ENCODE measurements at regions not wholly inside any gene's neighbourhood (a gene's known extent, or its start where the extent isn't known, plus 50 kb on each side); places are given as distances from the start of the nearest gene placed in this dataset.

DNA sequence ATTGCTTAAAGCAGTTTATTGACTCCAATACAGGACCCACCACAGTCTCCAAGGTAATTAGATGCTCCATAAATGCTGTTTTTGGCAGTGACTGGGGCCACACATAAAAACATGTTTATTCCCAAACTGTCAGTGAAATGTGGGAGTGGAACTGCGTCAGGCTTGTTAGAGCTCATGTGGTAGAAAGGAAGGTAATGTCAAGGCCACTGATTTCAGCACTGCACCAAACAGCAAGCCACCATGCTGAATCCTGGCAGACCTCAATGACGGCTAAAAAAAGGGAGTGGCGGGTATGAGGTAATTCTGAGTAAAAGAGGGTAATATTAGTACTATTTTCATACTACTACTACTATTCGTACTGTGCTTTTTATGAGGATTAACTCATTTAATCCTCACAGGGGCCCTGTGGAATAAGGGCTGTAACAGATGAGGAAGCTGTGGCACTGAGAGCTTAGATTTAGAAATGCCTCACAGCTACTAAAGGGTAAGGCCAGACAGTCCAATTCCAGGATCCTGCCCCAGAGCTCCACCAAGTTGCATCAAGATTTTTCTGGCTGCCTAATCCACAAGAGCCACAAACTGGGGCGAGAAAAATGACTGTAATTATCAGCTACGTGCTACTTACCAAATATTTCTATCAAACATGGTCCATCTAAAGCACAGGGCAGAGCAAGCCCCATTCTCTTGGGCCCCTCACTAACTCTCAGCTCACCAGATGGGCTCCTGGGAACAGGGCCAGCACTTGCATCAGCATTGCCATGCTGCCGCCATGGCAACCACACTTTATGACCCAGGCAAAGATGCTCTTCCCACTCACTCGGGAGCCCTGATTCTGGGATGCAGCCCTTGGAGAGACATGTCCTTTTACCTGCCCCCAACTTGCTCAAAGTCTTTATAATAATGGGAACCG is 83.6 kb upstream of the SPATA12 start:
- H3K27ac ChIP-seq, result peak overlapping the region; percentile 37
- H3K4me3 ChIP-seq, result no peak overlapping the region
- no peak for DNase-seq (ENCODE audit: extremely low spot score in 2 of 2)
- TF ChIP-seq, protein P1, sequence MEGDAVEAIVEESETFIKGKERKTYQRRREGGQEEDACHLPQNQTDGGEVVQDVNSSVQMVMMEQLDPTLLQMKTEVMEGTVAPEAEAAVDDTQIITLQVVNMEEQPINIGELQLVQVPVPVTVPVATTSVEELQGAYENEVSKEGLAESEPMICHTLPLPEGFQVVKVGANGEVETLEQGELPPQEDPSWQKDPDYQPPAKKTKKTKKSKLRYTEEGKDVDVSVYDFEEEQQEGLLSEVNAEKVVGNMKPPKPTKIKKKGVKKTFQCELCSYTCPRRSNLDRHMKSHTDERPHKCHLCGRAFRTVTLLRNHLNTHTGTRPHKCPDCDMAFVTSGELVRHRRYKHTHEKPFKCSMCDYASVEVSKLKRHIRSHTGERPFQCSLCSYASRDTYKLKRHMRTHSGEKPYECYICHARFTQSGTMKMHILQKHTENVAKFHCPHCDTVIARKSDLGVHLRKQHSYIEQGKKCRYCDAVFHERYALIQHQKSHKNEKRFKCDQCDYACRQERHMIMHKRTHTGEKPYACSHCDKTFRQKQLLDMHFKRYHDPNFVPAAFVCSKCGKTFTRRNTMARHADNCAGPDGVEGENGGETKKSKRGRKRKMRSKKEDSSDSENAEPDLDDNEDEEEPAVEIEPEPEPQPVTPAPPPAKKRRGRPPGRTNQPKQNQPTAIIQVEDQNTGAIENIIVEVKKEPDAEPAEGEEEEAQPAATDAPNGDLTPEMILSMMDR (IDR thresholded peaks at IDR 0.05), result no peak
- TF ChIP-seq POLR2AphosphoS5 (IDR thresholded peaks at IDR 0.05; ENCODE audit: insufficient read depth in 1 of 2, low read depth in 1 of 2), result peak in 1 of 2 donors; percentile 60
- intact Hi-C loops (cut with DNase I), result no loop called here
- no peaks in the 10 kb centered on the region for H3K9me3 ChIP-seq
- no peaks in the 10 kb centered on the region for H3K36me3 ChIP-seq
- no peaks in the 10 kb centered on the region for H3K27me3 ChIP-seq
- peaks cover 28% of the 10 kb centered on the region for H3K4me1 ChIP-seq

- Histone ChIP-seq H3K9me3 (no peaks in the 10 kb centered on the region), H3K27ac (no peak overlapping the region), H3K36me3 (no peaks in the 10 kb centered on the region), H3K4me3 (no peak overlapping the region), H3K4me1 (peaks cover 18% of the 10 kb centered on the region), H3K27me3 (no peaks in the 10 kb centered on the region)
- TF ChIP-seq, protein P1 (IDR thresholded peaks at IDR 0.05), result no peak
- TF ChIP-seq POLR2AphosphoS5 (IDR thresholded peaks at IDR 0.05; ENCODE audit: insufficient read depth in 1 of 2, low read depth in 1 of 2), result no peak
- TF ChIP-seq POLR2A (IDR thresholded peaks at IDR 0.05), result no peak
- DNase-seq (ENCODE audit: extremely low spot score in 2 of 2), result no peak
- intact Hi-C loops (cut with DNase I), result no loop called here
Observed at GRCh38 chr3:56975567-56975966, 84.9 kb upstream of the SPATA12 start.

DNA sequence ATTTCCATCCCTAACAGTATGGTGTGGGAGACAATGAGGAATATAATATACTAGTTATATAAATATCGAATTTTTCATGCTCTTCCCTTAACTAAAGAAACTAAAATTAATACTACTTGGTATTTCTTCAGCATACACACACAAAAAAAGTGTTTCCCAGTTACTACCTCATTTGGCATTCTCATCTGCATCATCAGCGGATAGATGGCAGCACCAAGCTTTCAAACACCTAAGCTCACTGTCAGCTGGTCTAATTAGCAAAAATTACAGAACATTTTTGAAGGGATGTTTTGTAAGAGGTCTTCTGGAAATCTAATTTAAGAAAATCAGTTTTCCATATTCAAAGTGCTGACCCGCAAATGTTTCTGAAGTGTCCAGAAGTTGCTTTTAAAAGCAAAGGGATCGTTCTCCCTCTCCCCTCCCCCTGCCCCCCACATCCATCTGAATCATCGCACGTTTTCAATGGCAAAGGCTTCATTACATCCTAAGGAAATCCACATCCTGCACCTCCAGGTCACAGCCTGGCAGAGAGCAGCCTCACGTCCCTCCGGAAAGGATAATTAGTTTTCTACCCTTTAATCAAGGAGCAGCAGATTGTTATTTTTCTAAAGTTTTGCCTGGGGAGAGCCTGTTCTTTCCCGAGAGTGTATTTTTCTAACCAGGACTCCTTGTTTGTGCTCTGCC is 86.1 kb upstream of the SPATA12 start:
- H3K4me3 ChIP-seq, result no peak overlapping the region
- no peaks in the 10 kb centered on the region for H3K36me3 ChIP-seq
- intact Hi-C loops (cut with DNase I), result no loop called here
- H3K9me3 ChIP-seq, result no peaks in the 10 kb centered on the region
- no peaks in the 10 kb centered on the region for H3K27me3 ChIP-seq
- no peak overlapping the region for H3K27ac ChIP-seq
- no peak for DNase-seq (ENCODE audit: extremely low spot score in 2 of 2)
- H3K4me1 ChIP-seq, result peaks cover 18% of the 10 kb centered on the region
- TF ChIP-seq, protein P1 (IDR thresholded peaks at IDR 0.05), result no peak
- TF ChIP-seq POLR2A (IDR thresholded peaks at IDR 0.05), result no peak
- peak in 1 of 2 donors; percentile 63 for TF ChIP-seq POLR2AphosphoS5 (IDR thresholded peaks at IDR 0.05; ENCODE audit: insufficient read depth in 1 of 2, low read depth in 1 of 2)

- H3K27ac ChIP-seq, result no peak overlapping the region
- H3K4me3 ChIP-seq, result no peak overlapping the region
- TF ChIP-seq, protein P1 (IDR thresholded peaks at IDR 0.05), result no peak
- TF ChIP-seq POLR2AphosphoS5 (IDR thresholded peaks at IDR 0.05; ENCODE audit: insufficient read depth in 1 of 2, low read depth in 1 of 2) (no peak), POLR2A (IDR thresholded peaks at IDR 0.05) (no peak)
- H3K9me3 ChIP-seq, result no peaks in the 10 kb centered on the region
- H3K4me1 ChIP-seq, result peaks cover 8% of the 10 kb centered on the region
- DNase-seq (ENCODE audit: extremely low spot score in 2 of 2), result no peak
- H3K36me3 ChIP-seq, result no peaks in the 10 kb centered on the region
- no peaks in the 10 kb centered on the region for H3K27me3 ChIP-seq
- intact Hi-C loops (cut with DNase I), result no loop called here
Observed at GRCh38 chr3:56971816-56972215, 88.6 kb upstream of the SPATA12 start.

DNA sequence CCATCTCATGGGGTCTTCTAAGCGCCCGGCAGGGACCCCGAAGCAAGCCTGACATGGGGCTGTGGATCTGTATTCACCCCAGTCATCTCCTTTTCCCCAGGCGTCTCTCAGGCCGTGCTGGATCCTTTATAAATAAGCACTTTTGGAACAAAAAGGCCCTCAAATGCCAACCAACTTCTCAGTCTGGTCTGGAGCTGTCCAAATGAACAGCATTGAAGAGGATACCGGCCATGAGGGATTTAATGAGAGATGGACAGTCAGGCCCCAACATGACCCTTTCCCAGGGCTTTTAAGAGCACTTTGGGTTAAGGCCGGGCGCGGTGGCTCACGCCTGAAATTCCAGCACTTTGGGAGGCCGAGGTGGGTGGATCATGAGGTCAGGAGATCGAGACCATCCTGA is 89.2 kb upstream of the SPATA12 start:
- Histone ChIP-seq H3K9me3 (no peaks in the 10 kb centered on the region), H3K4me3 (no peak overlapping the region), H3K36me3 (no peaks in the 10 kb centered on the region), H3K4me1 (peaks cover 3% of the 10 kb centered on the region), H3K27ac (no peak overlapping the region), H3K27me3 (no peaks in the 10 kb centered on the region)
- DNase-seq (ENCODE audit: extremely low spot score in 2 of 2), result no peak
- intact Hi-C loops (cut with DNase I), result no loop called here
- TF ChIP-seq POLR2A (IDR thresholded peaks at IDR 0.05) (no peak), POLR2AphosphoS5 (IDR thresholded peaks at IDR 0.05; ENCODE audit: insufficient read depth in 1 of 2, low read depth in 1 of 2) (no peak)
- TF ChIP-seq, protein P1 (IDR thresholded peaks at IDR 0.05), result no peak

Measured in vagina (tissue), 2 donors.